GM06990 (cell line): ENCODE measurements at regions not wholly inside any gene's neighbourhood (a gene's known extent, or its start where the extent isn't known, plus 50 kb on each side); places are given as distances from the start of the nearest gene placed in this dataset.

ENCODE experiments used
- DNase-seq: peaks from one replicate; pipeline ENCODE4 v3.0.0-alpha.2; 2011; ENCODE audit not compliant: insufficient read length; ENCODE audit errors: extremely low read depth
- H3K27me3 ChIP-seq: replicated peaks from 2 replicates; pipeline ENCODE4 v1.6.0; 2011; ENCODE audit warnings: low read length; ENCODE audit not compliant: control insufficient read depth, insufficient read depth
- H3K36me3 ChIP-seq: 2 replicates; pipeline ENCODE4 v1.5.1; 2011; ENCODE audit warnings: low read length; ENCODE audit not compliant: control insufficient read depth, insufficient read depth
- H3K4me3 ChIP-seq: replicated peaks from 2 replicates; pipeline ENCODE4 v1.5.1; 2011; ENCODE audit warnings: low read depth, mild to moderate bottlenecking, control low read depth, low read length
- CTCF ChIP-seq: IDR thresholded peaks from 2 replicates; pipeline ENCODE4 v1.5.1; 2011; ENCODE audit warnings: low read length, control low read depth, mild to moderate bottlenecking, inconsistent platforms; ENCODE audit not compliant: insufficient read depth, poor library complexity, severe bottlenecking

DNA sequence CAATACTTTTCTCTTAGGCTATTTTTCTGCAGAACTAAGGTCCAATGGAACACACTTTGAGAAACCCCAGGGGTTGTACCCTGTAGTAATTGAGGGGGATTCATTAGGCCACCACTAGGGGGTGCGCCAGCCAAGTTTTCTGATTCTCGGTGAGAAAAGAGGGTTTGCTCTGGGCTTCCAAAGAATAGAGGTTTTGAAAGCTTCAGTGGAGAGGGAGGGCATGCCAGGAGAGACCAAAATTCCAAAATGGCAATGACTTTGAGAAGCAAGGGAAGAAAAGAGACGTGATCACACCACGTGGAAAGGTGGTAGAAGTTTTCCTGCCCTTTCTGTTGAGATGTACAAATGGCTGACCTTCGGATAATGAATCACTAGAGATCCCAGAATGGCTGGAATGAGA is 323.3 kb downstream of the RPS6KC1 start:
- no peak for DNase-seq
- TF ChIP-seq CTCF: peak; percentile 92
- no peaks in the 10 kb centered on the region for H3K36me3 ChIP-seq
- H3K4me3 ChIP-seq: no peak overlapping the region
- H3K27me3 ChIP-seq: no peaks in the 10 kb centered on the region; the same call in 1 of the 2 replicates

GRCh38 chr1:213375002-213375401 is 324.0 kb downstream of the RPS6KC1 start:
- no peak for DNase-seq
- Histone ChIP-seq H3K36me3 (no peaks in the 10 kb centered on the region), H3K4me3 (no peak overlapping the region), H3K27me3 (no peaks in the 10 kb centered on the region; the same call in 1 of the 2 replicates)
- TF ChIP-seq CTCF: no peak

DNA sequence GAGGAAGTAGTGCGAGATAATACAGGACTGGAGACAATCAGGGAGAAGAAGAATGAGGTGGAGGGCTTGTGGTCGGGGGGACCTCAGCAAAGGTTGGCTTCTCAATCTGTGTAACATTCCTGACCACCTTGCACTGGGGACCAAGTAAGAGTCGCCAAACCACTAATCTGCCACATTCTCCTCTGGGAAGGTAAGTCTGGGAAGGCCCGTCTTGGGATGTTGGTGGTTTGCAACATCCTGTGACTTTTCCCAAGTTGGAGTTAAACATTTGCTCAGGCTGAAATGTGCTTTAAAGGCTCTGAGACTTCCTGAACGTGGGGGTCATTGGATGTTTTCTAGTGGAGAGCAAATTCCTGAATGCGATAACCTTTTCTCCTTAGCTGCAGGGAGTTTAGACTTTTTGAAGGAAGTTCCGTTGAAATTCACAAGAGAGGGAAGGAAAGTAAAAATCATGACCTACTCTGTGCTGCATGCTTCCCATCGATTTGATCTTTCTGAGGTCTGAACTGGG is 325.9 kb downstream of the RPS6KC1 start:
- Histone ChIP-seq H3K4me3 (no peak overlapping the region), H3K27me3 (no peaks in the 10 kb centered on the region; the same call in 1 of the 2 replicates), H3K36me3 (no peaks in the 10 kb centered on the region)
- no peak for TF ChIP-seq CTCF
- DNase-seq: no peak

DNA sequence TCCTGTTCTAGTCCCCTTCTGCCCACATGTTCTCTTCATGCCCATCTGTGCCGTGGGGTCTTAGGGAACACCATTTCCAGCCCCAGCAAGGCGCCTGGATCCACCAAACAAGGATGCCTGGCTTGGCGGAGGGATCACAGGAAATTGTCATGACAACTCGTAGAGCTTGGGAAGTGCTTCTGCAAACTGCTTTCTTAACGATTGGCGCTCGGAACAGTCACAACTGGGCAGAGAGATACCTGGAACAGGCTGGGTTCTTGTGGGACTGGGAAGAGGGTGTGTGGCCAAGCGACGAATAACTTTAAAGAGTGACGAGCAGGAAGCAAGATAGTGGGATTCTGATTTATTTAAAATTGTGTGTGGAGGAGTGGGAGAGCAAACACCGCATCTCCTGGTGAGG is 329.8 kb downstream of the RPS6KC1 start:
- H3K27me3 ChIP-seq: no peaks in the 10 kb centered on the region; the same call in 1 of the 2 replicates
- no peaks in the 10 kb centered on the region for H3K36me3 ChIP-seq
- no peak overlapping the region for H3K4me3 ChIP-seq
- no peak for TF ChIP-seq CTCF
- DNase-seq: no peak

DNA sequence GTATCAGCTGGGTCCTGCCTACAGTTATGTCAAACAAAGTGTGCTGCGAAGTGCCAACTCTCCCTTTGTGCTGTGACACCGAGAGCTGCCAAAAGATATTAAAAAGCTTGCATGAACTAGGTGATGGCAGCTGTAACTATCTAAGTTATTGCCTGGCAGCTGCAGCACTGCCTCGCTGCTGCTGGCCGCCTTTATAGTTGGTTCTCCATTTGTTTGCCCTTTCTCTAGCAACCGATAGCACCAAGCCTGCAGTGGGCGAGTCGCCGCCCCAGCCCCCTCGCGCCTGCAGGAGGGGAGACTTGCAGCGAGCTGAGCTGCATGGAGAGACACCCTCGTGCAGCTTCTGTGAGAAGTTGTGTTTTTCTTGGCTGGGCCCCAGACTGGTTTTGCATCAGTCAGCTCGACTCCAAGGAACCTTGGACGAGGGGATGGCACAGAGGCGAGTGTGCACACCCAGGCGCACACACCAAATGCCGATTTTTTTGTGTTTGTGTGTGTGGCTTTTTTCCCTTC is 330.6 kb downstream of the RPS6KC1 start:
- TF ChIP-seq CTCF: no peak
- Histone ChIP-seq H3K27me3 (no peaks in the 10 kb centered on the region; the same call in 1 of the 2 replicates), H3K36me3 (no peaks in the 10 kb centered on the region), H3K4me3 (no peak overlapping the region)
- DNase-seq: no peak

- no peaks in the 10 kb centered on the region; the same call in 1 of the 2 replicates for H3K27me3 ChIP-seq
- no peak for DNase-seq
- H3K36me3 ChIP-seq: no peaks in the 10 kb centered on the region
- H3K4me3 ChIP-seq: no peak overlapping the region
- TF ChIP-seq CTCF: no peak
These were observed 332.4 kb downstream of the RPS6KC1 start for GRCh38 chr1:213383465-213383864.
